Brain microvascular endothelial cell (primary cell): ENCODE measurements at regions not wholly inside any gene's neighbourhood (a gene's known extent, or its start where the extent isn't known, plus 50 kb on each side); places are given as distances from the start of the nearest gene placed in this dataset.
"Not testable (repeated sequence)": the region's sequence is repeated elsewhere in the genome, so short reads cannot be mapped to it uniquely, and the experiment has no call there.

ENCODE experiments used
- DNase-seq: peaks from one replicate; pipeline ENCODE4 v3.0.0-alpha.2; 2020
- H3K27ac ChIP-seq: fragments of 250-450 bp; sonication (Bioruptor Pico); 2 replicates; pipeline ENCODE4 v1.5.1; 2020; ENCODE audit warnings: mild to moderate bottlenecking, moderate library complexity
- H3K27me3 ChIP-seq: fragments of 250-450 bp; sonication (Bioruptor Pico); replicated peaks from 2 replicates; pipeline ENCODE4 v1.5.1; 2020; ENCODE audit warnings: mild to moderate bottlenecking
- H3K36me3 ChIP-seq: fragments of 250-450 bp; sonication (Bioruptor Pico); replicated peaks from 2 replicates; pipeline ENCODE4 v1.5.1; 2020; ENCODE audit warnings: mild to moderate bottlenecking
- H3K4me3 ChIP-seq: 2 replicates; pipeline ENCODE4 v1.5.1; 2011; ENCODE audit warnings: low read depth, mild to moderate bottlenecking, control low read depth, low read length, moderate library complexity
- CTCF ChIP-seq: IDR thresholded peaks from 2 replicates; pipeline ENCODE4 v1.5.1; 2011; ENCODE audit warnings: low read depth, mild to moderate bottlenecking, moderate library complexity, low read length, control low read depth, inconsistent platforms; ENCODE audit errors: missing control alignments
- in situ Hi-C: cut with HindIII; loops from 2 replicates; pipeline ENCODE4 v1.10.0; 2017; ENCODE audit warnings: low sequenced_read_pairs, low pct_ligation_motif_present

- DNase-seq: no peak
- Histone ChIP-seq H3K4me3 (no peak overlapping the region), H3K36me3 (no peaks in the 10 kb centered on the region), H3K27ac (no peak overlapping the region), H3K27me3 (no peaks in the 10 kb centered on the region)
- no peak for TF ChIP-seq CTCF
- in situ Hi-C loops: no loop called here
These were observed 338.3 kb upstream of the KLF4 start for GRCh38 chr9:107827884-107828283.

GRCh38 chr9:107827304-107827703 lies 337.7 kb upstream of the KLF4 start:
- in situ Hi-C loops: no loop called here
- Histone ChIP-seq H3K4me3 (no peak overlapping the region), H3K27ac (no peak overlapping the region), H3K27me3 (no peaks in the 10 kb centered on the region), H3K36me3 (no peaks in the 10 kb centered on the region)
- no peak for DNase-seq
- no peak for TF ChIP-seq CTCF

GRCh38 chr9:107826688-107826983 lies 337.1 kb upstream of the KLF4 start:
- DNase-seq, H3K4me3 ChIP-seq, in situ Hi-C loops, H3K36me3 ChIP-seq, H3K27me3 ChIP-seq, H3K27ac ChIP-seq: not testable (repeated sequence)

- Histone ChIP-seq H3K4me3 (no peak overlapping the region), H3K36me3 (no peaks in the 10 kb centered on the region), H3K27ac (no peak overlapping the region), H3K27me3 (no peaks in the 10 kb centered on the region)
- no peak for DNase-seq
- in situ Hi-C loops: no loop called here
- no peak for TF ChIP-seq CTCF
These were observed 335.0 kb upstream of the KLF4 start for GRCh38 chr9:107824556-107824955.

GRCh38 chr9:107819772-107820565 lies 330.4 kb upstream of the KLF4 start:
- no peak for TF ChIP-seq CTCF
- no peak for DNase-seq
- in situ Hi-C loops: no loop called here
- Histone ChIP-seq H3K4me3 (no peak overlapping the region), H3K27ac (no peak overlapping the region), H3K36me3 (no peaks in the 10 kb centered on the region), H3K27me3 (no peaks in the 10 kb centered on the region)

- in situ Hi-C loops, H3K4me3 ChIP-seq, DNase-seq, H3K36me3 ChIP-seq, H3K27me3 ChIP-seq, H3K27ac ChIP-seq: not testable (repeated sequence)
These were observed 328.9 kb upstream of the KLF4 start for GRCh38 chr9:107818503-107818829.

GRCh38 chr9:107817595-107818502 lies 328.3 kb upstream of the KLF4 start:
- in situ Hi-C loops: not testable (repeated sequence)

More at GRCh38 chr9:107817595-107818502, 328.3 kb upstream of the KLF4 start:
- H3K4me3 ChIP-seq, DNase-seq, H3K36me3 ChIP-seq, H3K27me3 ChIP-seq, H3K27ac ChIP-seq: not testable (repeated sequence)
